T-helper 9 cell (primary cell): ENCODE measurements at regions not wholly inside any gene's neighbourhood (a gene's known extent, or its start where the extent isn't known, plus 50 kb on each side); places are given as distances from the start of the nearest gene placed in this dataset.
"Not testable (repeated sequence)": the region's sequence is repeated elsewhere in the genome, so short reads cannot be mapped to it uniquely, and the experiment has no call there.

Experiments
- DNase-seq: peaks from one replicate; pipeline ENCODE4 v3.0.0-alpha.2; 2020

DNA sequence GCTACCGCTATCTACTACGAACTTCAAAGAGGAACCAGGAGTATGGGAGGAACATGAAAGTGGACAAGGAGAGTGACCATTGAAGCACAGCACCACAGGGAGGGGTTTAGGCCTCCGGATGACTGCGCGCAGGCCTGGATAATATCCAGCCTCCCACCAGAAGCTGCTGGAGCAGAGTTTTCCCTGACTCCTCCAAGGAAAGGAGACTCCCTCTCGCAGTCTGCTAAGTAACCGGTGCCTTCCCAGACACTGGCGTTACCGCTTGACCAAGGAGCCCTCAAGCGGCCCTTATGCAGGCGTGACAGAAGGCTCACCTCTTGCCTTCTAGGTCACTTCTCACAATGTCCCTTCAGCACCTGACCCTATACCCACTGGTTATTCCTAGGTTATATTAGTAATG lies 64.2 kb upstream of the BTG3 start:
- not testable (repeated sequence) for DNase-seq

- no peak for DNase-seq
Measured at GRCh38 chr21:17674106-17674505, 61.4 kb upstream of the BTG3 start.

DNA sequence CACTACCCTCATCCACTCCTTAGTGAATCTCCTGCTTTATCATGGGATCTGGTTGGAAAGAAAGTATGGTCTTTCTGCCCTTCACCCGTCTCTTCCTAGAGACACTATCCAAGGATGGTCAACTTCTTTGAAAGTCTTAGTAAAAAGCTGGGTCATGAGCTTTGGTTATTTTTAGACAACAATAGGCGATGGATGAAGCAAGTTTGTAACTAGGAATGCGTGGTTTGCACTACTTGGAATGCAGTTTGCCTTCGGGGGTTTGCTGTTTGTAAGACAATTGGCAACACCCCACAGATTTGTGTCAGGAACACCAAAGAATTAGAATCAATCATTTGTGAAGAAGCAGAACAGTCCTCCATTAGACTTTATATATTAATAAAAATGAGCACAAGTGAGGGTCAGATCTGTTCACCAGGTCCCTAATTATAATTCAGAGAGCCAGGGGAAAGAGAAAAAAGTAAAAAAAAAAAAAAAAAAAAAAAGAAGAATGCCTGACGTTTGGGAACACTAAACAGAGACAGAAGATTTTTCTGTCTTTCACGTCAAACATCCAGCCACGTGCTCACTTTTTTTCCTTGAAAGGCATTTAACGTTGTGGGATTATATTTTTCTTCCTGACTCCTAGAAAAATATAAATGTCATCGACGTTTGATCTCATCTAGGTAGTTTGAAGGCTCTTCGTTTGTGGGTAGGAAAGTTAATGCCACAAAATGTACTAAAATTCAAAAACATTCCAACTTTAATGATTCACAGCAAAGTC lies 60.7 kb upstream of the BTG3 start:
- DNase-seq, result no peak

DNA sequence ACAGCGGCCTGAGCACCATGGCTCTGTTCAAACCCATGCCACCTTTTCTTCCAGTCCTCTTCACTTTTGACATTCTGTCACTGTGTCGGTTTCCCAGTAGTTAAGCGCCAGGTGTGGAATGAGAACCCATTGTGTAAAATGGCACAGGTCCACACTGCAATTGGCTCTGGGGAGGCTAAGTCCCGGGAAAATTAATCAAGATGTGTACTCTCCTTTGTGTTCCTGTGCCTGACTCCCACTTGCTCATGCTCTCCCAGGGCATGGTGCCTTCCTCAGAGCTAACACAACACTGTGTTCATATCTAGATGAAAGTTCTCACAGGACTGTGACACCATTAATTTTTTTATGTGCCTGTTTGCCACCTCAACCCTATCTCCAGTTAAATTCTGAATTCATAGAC lies 59.0 kb upstream of the BTG3 start:
- no peak for DNase-seq

DNA sequence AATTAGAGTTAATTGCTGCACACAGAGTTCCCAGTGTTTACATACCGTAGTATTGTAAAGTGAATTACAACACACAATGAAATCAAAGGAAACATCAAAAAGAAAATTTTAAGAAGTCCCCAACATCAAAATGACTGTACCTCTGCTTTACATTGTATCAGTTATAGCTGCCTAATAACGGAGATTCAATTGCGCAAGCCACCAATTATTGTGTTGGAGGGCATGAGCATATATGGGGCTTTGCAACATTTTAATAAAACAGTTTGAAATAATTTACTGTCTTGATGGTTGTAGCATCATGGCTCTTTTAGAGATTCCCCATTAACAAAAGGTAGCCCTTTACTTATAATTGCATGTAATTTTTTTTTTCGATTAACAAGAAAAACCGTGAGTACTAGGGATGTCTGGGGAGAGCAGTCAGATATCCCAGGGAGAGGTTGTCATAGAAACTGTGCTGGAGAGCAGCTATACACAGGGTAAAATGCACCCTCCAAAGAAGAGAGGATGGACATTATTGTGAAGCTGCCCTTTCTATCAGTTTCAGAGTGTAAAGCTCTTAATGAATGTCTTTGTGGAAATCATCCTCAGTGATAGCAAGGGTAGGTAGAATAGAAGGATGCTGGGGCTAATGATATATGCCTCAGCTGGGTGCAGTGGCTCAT lies 55.9 kb upstream of the BTG3 start:
- DNase-seq, result no peak

GRCh38 chr21:17667256-17667655 lies 54.6 kb upstream of the BTG3 start:
- DNase-seq, result no peak
